ENCODE measurements at regions not wholly inside any gene's neighbourhood (a gene's known extent, or its start where the extent isn't known, plus 50 kb on each side); places are given as distances from the start of the nearest gene placed in this dataset.

GRCh38 chr11:39617971-39618370 lies 1841.5 kb downstream of the LRRC4C start:
- TF ChIP-seq POLR2A (IDR thresholded peaks at IDR 0.05; ENCODE audit: low read length) = no peak
- no peak for TF ChIP-seq ZNF302 (CRISPR knock-in tag; IDR thresholded peaks at IDR 0.05)
- no peak for TF ChIP-seq HOXA7 (CRISPR knock-in tag; IDR thresholded peaks at IDR 0.05)

Measured in A549 (cell line).